Iris pigment epithelial cell (primary cell): ENCODE measurements at regions not wholly inside any gene's neighbourhood (a gene's known extent, or its start where the extent isn't known, plus 50 kb on each side); places are given as distances from the start of the nearest gene placed in this dataset.
"Not testable (repeated sequence)": the region's sequence is repeated elsewhere in the genome, so short reads cannot be mapped to it uniquely, and the experiment has no call there.

Experiments
- DNase-seq: peaks from one replicate; pipeline ENCODE4 v3.0.0-alpha.2; 2011; ENCODE audit warnings: low read depth

DNA sequence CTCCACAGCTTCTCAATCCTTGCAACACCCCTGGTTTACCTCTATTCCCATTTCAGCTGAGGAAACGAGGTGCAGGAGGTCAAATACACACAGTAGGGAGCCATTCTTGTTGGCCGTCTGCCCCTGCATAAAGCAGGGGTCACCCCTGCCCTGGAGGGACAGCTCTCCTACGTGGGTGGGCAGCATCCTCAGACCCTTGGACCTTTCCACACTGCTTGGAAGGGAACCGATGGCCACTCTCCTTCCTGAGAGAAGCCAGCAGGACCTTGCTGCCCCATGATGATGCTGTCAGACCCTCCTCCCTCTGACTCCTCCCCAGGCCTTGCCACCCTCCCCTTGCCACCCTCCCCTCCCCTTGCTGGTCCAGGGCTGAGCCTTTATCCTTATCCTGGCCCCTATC lies 121.1 kb upstream of the SYT13 start:
- DNase-seq, result no peak

- peak; percentile 39 for DNase-seq
These were observed 120.0 kb upstream of the SYT13 start for GRCh38 chr11:45405916-45406670.

DNA sequence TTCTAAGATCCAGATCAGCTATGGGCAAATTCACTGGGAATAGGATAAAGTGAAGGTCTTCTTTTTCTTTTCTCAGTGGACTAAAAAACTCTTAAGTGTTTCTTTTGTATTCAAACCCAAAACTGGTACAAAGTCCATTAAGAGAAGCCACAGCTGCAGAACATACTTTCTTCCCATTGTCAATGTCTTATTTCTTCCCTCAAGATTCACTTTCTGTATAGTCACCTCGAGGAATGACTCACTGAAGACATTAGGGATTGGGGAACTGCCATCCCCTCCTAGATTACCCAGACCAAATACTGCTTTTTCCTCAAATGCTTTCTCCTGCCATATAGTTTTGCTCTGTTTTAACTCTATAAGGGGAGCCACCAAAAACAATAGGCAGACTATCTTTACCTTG lies 117.4 kb upstream of the SYT13 start:
- DNase-seq, result not testable (repeated sequence)

- DNase-seq, result no peak
These were observed 116.0 kb upstream of the SYT13 start for GRCh38 chr11:45402049-45402630.

- DNase-seq, result peak; percentile 35
These were observed 114.5 kb upstream of the SYT13 start for GRCh38 chr11:45400591-45400990.

- DNase-seq, result no peak
These were observed 113.0 kb upstream of the SYT13 start for GRCh38 chr11:45399166-45399565.

GRCh38 chr11:45398325-45398724 lies 112.2 kb upstream of the SYT13 start:
- no peak for DNase-seq

DNA sequence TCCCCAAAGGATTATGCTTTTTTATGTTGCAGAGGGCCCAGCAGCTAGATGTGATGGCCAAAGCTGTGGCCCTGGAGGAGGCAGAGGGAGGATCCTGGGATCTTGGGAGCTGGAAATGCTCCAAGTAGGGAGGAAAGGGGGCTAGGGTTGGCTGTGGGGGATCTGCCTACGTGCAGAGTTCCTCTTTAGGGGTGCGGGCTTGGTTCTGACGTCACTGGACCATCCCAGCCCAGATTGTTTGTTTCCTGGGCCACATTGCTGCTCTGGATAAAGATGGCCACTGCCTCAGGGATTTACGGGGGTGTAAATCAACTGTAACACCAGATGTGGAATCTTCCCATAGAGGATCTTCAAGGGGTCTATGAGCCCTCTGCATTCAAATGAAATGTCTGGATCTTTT lies 110.3 kb upstream of the SYT13 start:
- no peak for DNase-seq

GRCh38 chr11:45395947-45396346 lies 109.8 kb upstream of the SYT13 start:
- DNase-seq, result no peak

- DNase-seq, result no peak
These were observed 109.3 kb upstream of the SYT13 start for GRCh38 chr11:45395421-45395820.

GRCh38 chr11:45394294-45395085 lies 108.3 kb upstream of the SYT13 start:
- DNase-seq, result no peak

DNA sequence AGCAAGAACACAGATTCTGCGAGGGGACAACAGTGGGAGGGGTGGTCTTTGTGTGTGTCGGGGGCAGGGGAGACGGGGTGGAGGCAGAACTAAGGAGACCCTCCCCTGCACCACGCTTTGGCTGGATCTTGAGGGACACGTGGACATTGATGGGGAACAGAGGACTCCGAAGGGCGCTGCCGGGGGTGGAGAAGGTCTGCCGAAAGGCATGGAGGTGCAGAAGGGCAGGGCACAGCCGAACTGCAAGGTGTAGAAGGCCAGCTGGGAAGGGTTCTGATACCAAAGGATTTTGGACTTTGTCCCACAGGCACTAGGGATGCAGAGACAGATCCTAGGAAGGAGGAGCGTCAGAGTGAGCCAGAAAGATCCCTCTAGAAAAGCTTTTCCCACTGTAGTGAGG lies 107.7 kb upstream of the SYT13 start:
- DNase-seq, result no peak

GRCh38 chr11:45393334-45393733 lies 107.2 kb upstream of the SYT13 start:
- no peak for DNase-seq

- DNase-seq, result no peak
These were observed 106.5 kb upstream of the SYT13 start for GRCh38 chr11:45392591-45393091.

DNA sequence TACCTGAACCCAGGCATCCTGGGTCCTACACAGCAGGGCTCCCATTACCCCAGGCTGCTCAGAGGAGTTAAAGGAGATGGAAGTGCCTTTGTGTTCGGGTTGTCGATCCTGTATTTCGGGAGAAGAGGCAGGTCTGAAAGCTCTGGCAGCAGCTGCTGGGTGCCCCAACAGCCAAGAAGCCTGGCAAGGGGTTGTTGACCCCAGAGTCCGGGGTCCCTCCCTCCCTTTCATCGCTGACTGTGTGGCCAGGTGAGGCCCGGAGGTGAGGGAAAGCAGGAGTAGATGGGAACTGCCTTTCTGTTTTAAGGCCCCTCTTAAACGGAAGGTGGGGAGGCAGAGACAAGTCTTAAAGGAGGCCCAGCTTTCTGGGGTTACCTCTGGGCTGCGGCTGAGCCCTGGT lies 106.0 kb upstream of the SYT13 start:
- no peak for DNase-seq

- DNase-seq, result no peak
These were observed 105.2 kb upstream of the SYT13 start for GRCh38 chr11:45391168-45391850.

- no peak for DNase-seq
These were observed 104.3 kb upstream of the SYT13 start for GRCh38 chr11:45390407-45390806.

- DNase-seq, result no peak
These were observed 102.3 kb upstream of the SYT13 start for GRCh38 chr11:45388472-45388871.

DNA sequence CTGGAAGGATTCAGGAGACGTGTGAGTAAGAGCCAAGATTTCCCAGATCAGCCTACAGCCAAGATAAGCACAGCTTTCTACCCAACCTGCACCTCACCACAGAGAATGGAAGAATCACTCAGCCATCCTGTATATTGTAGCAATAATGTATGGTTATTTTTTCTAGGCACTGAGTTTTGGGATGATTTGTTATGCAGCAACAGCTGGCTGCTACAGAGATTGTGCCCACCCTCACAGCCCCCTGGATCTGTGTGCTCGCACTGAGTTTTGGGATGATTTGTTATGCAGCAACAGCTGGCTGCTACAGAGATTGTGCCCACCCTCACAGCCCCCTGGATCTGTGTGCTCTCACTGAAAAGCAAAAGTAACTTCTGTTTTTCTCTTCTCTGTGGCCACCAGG lies 101.7 kb upstream of the SYT13 start:
- not testable (repeated sequence) for DNase-seq

DNA sequence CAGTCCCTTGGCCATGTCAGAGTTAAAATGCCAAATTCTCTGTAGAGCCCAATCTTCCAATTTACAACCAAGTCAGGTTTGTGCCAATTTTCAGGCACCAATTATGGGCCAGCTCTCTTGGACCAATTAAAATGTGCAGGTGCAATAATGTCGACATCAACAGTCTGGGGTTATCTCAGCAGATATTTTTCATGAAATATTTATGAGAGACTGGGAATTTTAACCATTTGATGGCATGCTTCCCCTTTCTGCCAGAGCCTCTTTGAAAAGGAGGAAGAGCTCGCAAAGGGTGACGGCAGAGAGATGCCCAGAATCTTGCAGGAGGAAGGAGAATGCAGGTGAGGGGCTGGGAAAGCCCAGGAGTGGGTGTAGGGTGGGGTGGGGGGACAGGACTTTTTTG lies 100.8 kb upstream of the SYT13 start:
- DNase-seq, result no peak

DNA sequence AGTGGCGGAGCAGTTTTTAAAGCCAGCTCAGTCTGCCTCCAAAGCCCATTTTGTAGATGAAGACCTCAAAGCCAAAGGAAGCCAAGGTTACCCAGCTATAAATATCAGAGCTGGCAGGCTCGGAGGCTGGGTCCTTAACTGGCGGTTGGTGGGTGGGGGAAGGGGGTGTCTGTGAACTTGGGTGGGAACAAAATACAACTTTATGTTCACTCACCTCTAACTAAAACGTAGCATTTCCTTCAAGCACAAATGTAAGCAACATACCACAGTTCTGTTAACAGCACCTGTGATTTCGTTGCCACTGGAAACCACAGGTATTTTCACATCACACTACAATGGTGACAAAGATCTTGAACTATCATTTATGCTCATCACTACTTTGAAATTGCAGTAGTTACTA lies 99.7 kb upstream of the SYT13 start:
- DNase-seq, result no peak

DNA sequence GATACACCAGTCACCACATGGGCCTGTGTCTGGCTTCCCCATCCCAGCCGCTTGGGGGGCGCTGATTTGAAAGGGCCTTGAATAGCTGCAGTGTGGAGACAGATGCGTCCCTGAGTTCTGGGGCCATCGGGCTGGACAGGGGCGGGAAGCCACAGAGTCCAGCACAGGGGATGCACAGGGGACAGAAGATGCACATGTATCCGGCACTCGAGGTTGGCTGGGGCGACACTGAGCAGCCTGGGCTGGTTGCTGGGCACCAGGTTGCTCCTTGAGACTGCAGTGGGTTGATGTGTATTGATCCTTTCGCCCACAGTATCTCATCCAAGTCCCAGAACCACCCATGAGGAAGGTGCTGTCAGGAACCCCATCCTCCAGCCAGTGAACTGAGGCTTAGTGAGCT lies 99.3 kb upstream of the SYT13 start:
- DNase-seq, result no peak
